ENCODE measurements at regions not wholly inside any gene's neighbourhood (a gene's known extent, or its start where the extent isn't known, plus 50 kb on each side); places are given as distances from the start of the nearest gene placed in this dataset.
"Not testable (repeated sequence)": the region's sequence is repeated elsewhere in the genome, so short reads cannot be mapped to it uniquely, and the experiment has no call there.

DNA sequence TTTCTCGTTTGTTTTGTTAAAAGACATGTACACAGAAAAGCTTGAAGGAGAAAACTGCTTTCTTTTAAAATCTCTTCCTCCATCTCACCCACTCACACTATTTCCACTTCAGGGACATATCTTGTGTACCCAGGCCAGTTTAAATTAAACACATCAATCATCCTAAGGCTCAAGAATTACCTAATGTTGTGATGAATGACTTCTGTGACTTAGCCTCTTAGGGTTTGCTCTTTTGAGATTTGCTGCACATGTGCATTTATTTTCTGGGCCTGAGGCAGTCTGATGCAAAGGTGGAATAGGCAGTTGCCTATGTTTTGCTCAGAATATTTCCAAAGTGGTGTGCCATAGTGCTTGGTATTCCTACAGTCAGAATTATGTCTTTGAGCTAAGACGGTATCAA is 439.9 kb upstream of the CHD1 start:
- DNase-seq (no peak), ATAC-seq (no peak)
- Histone ChIP-seq H3K36me3 (no peaks in the 10 kb centered on the region), H3K4me3 (no peak overlapping the region), H3K27ac (no peak overlapping the region), H3K27me3 (no peaks in the 10 kb centered on the region), H3K4me1 (no peaks in the 10 kb centered on the region), H3K9me3 (no peaks in the 10 kb centered on the region)
- 41% methylated on average over 2 of the region's 2 CpGs for WGBS (ENCODE audit: insufficient coverage, low coverage, low lambda C conversion rate, missing lambda C conversion rate)
- TF ChIP-seq, protein P1, sequence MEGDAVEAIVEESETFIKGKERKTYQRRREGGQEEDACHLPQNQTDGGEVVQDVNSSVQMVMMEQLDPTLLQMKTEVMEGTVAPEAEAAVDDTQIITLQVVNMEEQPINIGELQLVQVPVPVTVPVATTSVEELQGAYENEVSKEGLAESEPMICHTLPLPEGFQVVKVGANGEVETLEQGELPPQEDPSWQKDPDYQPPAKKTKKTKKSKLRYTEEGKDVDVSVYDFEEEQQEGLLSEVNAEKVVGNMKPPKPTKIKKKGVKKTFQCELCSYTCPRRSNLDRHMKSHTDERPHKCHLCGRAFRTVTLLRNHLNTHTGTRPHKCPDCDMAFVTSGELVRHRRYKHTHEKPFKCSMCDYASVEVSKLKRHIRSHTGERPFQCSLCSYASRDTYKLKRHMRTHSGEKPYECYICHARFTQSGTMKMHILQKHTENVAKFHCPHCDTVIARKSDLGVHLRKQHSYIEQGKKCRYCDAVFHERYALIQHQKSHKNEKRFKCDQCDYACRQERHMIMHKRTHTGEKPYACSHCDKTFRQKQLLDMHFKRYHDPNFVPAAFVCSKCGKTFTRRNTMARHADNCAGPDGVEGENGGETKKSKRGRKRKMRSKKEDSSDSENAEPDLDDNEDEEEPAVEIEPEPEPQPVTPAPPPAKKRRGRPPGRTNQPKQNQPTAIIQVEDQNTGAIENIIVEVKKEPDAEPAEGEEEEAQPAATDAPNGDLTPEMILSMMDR (IDR thresholded peaks at IDR 0.05) = no peak
- no peak for TF ChIP-seq POLR2A (IDR thresholded peaks at IDR 0.05)
- intact Hi-C loops (cut with DNase I) = no loop called here

DNA sequence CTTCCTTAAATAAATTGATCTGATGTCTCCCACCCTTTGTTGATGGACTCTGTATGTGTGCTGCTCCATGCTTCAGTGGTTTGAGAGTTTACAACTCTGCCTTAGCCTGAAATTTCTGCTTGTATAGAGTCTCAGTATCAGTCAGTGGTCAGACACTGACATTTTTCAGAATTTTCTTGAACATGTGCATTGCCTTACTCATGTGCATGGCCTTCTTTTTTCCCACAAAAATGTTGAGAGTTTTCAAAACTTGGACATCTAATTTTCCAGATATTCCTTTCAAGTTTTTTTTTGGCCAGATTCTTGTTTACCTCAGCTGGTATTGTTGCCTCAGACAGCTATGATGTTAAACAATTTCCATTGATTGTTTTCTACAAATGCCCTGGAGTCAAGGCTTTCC is 427.1 kb upstream of the CHD1 start:
- Histone ChIP-seq H3K9me3 (no peaks in the 10 kb centered on the region), H3K36me3 (no peaks in the 10 kb centered on the region), H3K27ac (no peak overlapping the region), H3K27me3 (no peaks in the 10 kb centered on the region), H3K4me3 (no peak overlapping the region), H3K4me1 (no peaks in the 10 kb centered on the region)
- DNase-seq (no peak), ATAC-seq (no peak)
- intact Hi-C loops (cut with DNase I) = no loop called here
- TF ChIP-seq, protein P1 (IDR thresholded peaks at IDR 0.05) = no peak
- no peak for TF ChIP-seq POLR2A (IDR thresholded peaks at IDR 0.05)

DNA sequence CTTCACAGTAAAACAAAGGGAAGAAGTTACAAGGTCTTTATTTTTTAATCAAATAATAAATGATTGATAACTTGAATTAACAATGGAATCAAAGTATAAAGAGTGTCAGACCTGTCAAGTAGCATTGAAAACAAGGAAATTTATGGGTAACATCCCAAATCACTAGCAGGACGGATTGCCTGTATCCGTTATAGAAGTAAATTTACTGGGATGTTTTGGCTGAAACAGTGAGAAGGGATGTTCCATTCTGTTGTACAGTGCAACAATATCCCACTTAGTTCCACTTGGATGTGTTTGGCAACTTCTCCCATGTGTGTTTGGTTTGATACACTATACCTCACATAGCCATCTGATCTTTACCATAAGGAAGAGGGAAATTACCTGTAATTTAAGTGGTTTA is 421.0 kb upstream of the CHD1 start:
- H3K9me3 ChIP-seq = no peaks in the 10 kb centered on the region
- no peaks in the 10 kb centered on the region for H3K27me3 ChIP-seq
- 42% methylated on average over 2 of the region's 2 CpGs for WGBS (ENCODE audit: insufficient coverage, low coverage, low lambda C conversion rate, missing lambda C conversion rate)
- no peak overlapping the region for H3K4me3 ChIP-seq
- ATAC-seq = no peak
- H3K4me1 ChIP-seq = no peaks in the 10 kb centered on the region
- H3K27ac ChIP-seq = no peak overlapping the region
- TF ChIP-seq, protein P1 (IDR thresholded peaks at IDR 0.05) = no peak
- no peak for TF ChIP-seq POLR2A (IDR thresholded peaks at IDR 0.05)
- no peaks in the 10 kb centered on the region for H3K36me3 ChIP-seq
- DNase-seq = no peak
- intact Hi-C loops (cut with DNase I) = no loop called here

DNA sequence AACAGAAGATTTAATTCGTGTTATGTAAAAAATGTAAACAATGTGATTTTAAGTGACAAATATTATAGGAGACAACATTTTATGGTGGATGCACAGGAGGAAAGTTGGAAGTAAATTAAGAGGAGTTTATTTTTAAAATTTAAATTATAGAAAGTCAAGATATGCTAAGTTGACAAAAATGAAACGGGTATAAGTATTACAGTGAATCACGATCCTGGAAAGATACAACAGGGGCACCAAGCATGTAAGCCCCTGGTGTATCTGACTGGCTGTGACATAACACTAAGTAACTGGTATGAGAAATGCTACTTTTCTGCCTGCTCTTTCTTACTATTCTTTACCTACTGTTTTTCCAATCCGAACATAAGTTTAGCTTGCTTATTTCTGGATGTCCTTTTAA is 419.8 kb upstream of the CHD1 start:
- H3K27me3 ChIP-seq = no peaks in the 10 kb centered on the region
- no peaks in the 10 kb centered on the region for H3K9me3 ChIP-seq
- intact Hi-C loops (cut with DNase I) = no loop called here
- H3K4me3 ChIP-seq = no peak overlapping the region
- H3K4me1 ChIP-seq = no peaks in the 10 kb centered on the region
- no peak for TF ChIP-seq POLR2A (IDR thresholded peaks at IDR 0.05)
- TF ChIP-seq, protein P1 (IDR thresholded peaks at IDR 0.05) = no peak
- ATAC-seq (no peak), DNase-seq (no peak)
- no peak overlapping the region for H3K27ac ChIP-seq
- WGBS (ENCODE audit: insufficient coverage, low coverage, low lambda C conversion rate, missing lambda C conversion rate) = 52% methylated on average over 4 of the region's 4 CpGs
- H3K36me3 ChIP-seq = no peaks in the 10 kb centered on the region

DNA sequence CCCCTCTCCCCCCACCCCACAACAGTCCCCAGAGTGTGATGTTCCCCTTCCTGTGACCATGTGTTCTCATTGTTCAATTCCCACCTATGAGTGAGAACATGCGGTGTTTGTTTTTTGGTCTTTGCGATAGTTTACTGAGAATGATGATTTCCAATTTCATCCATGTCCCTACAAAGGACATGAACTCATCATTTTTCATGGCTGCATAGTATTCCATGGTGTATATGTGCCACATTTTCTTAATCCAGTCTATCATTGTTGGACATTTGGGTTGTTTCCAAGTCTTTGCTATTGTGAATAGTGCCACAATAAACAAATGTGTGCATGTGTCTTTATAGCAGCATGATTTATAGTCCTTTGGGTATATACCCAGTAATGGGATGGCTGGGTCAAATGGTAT is 411.0 kb upstream of the CHD1 start:
- H3K4me3 ChIP-seq; H3K27me3 ChIP-seq; H3K27ac ChIP-seq; H3K9me3 ChIP-seq; DNase-seq; ATAC-seq; intact Hi-C loops (cut with DNase I); H3K4me1 ChIP-seq; H3K36me3 ChIP-seq: not testable (repeated sequence)
- 100% methylated on average over 2 of the region's 2 CpGs for WGBS (ENCODE audit: insufficient coverage, low coverage, low lambda C conversion rate, missing lambda C conversion rate)
